ENCODE measurements at regions not wholly inside any gene's neighbourhood (a gene's known extent, or its start where the extent isn't known, plus 50 kb on each side); places are given as distances from the start of the nearest gene placed in this dataset.

GRCh38 chr14:49058511-49058910, 527.7 kb downstream of the RPS29 start:
- H3K9me3 Mint-ChIP-seq (ENCODE audit: unreplicated experiment), result no peaks in the 10 kb centered on the region
- no peaks in the 10 kb centered on the region for H3K27me3 Mint-ChIP-seq (ENCODE audit: unreplicated experiment)
- DNase-seq (ENCODE audit: low spot score), result no peak
- H3K36me3 Mint-ChIP-seq (ENCODE audit: low read depth, unreplicated experiment), result no peaks in the 10 kb centered on the region
- no peak overlapping the region for H3K4me3 Mint-ChIP-seq (ENCODE audit: unreplicated experiment)
- H3K27ac Mint-ChIP-seq (ENCODE audit: unreplicated experiment), result no peak overlapping the region
- H3K4me1 Mint-ChIP-seq (ENCODE audit: unreplicated experiment), result no peaks in the 10 kb centered on the region
- TF ChIP-seq CTCF (IDR thresholded peaks at IDR 0.05; ENCODE audit: unreplicated experiment), result no peak

- Mint-ChIP-seq H3K9me3 (ENCODE audit: unreplicated experiment) (no peaks in the 10 kb centered on the region), H3K4me1 (ENCODE audit: unreplicated experiment) (no peaks in the 10 kb centered on the region), H3K27me3 (ENCODE audit: unreplicated experiment) (no peaks in the 10 kb centered on the region), H3K27ac (ENCODE audit: unreplicated experiment) (no peak overlapping the region), H3K4me3 (ENCODE audit: unreplicated experiment) (no peak overlapping the region), H3K36me3 (ENCODE audit: low read depth, unreplicated experiment) (no peaks in the 10 kb centered on the region)
- no peak for TF ChIP-seq CTCF (IDR thresholded peaks at IDR 0.05; ENCODE audit: unreplicated experiment)
- no peak for DNase-seq (ENCODE audit: low spot score)
Observed at GRCh38 chr14:49057838-49058510, 528.2 kb downstream of the RPS29 start.

GRCh38 chr14:49056021-49056420, 530.2 kb downstream of the RPS29 start:
- TF ChIP-seq CTCF (IDR thresholded peaks at IDR 0.05; ENCODE audit: unreplicated experiment), result no peak
- DNase-seq (ENCODE audit: low spot score), result no peak
- Mint-ChIP-seq H3K4me1 (ENCODE audit: unreplicated experiment) (no peaks in the 10 kb centered on the region), H3K4me3 (ENCODE audit: unreplicated experiment) (no peak overlapping the region), H3K27me3 (ENCODE audit: unreplicated experiment) (no peaks in the 10 kb centered on the region), H3K36me3 (ENCODE audit: low read depth, unreplicated experiment) (no peaks in the 10 kb centered on the region), H3K27ac (ENCODE audit: unreplicated experiment) (no peak overlapping the region), H3K9me3 (ENCODE audit: unreplicated experiment) (no peaks in the 10 kb centered on the region)

GRCh38 chr14:49052521-49052920, 533.7 kb downstream of the RPS29 start:
- no peaks in the 10 kb centered on the region for H3K27me3 Mint-ChIP-seq (ENCODE audit: unreplicated experiment)
- no peaks in the 10 kb centered on the region for H3K4me1 Mint-ChIP-seq (ENCODE audit: unreplicated experiment)
- no peak overlapping the region for H3K27ac Mint-ChIP-seq (ENCODE audit: unreplicated experiment)
- H3K9me3 Mint-ChIP-seq (ENCODE audit: unreplicated experiment), result no peaks in the 10 kb centered on the region
- no peak for DNase-seq (ENCODE audit: low spot score)
- no peak overlapping the region for H3K4me3 Mint-ChIP-seq (ENCODE audit: unreplicated experiment)
- no peak for TF ChIP-seq CTCF (IDR thresholded peaks at IDR 0.05; ENCODE audit: unreplicated experiment)
- no peaks in the 10 kb centered on the region for H3K36me3 Mint-ChIP-seq (ENCODE audit: low read depth, unreplicated experiment)

- H3K4me3 Mint-ChIP-seq (ENCODE audit: unreplicated experiment), result no peak overlapping the region
- no peak overlapping the region for H3K27ac Mint-ChIP-seq (ENCODE audit: unreplicated experiment)
- no peak for TF ChIP-seq CTCF (IDR thresholded peaks at IDR 0.05; ENCODE audit: unreplicated experiment)
- no peaks in the 10 kb centered on the region for H3K9me3 Mint-ChIP-seq (ENCODE audit: unreplicated experiment)
- no peak for DNase-seq (ENCODE audit: low spot score)
- H3K27me3 Mint-ChIP-seq (ENCODE audit: unreplicated experiment), result no peaks in the 10 kb centered on the region
- H3K4me1 Mint-ChIP-seq (ENCODE audit: unreplicated experiment), result no peaks in the 10 kb centered on the region
- H3K36me3 Mint-ChIP-seq (ENCODE audit: low read depth, unreplicated experiment), result no peaks in the 10 kb centered on the region
Observed at GRCh38 chr14:49051328-49052060, 534.7 kb downstream of the RPS29 start.

All from endothelial cell (in vitro differentiated cells).